Neuron (in vitro differentiated cells): ENCODE measurements at regions not wholly inside any gene's neighbourhood (a gene's known extent, or its start where the extent isn't known, plus 50 kb on each side); places are given as distances from the start of the nearest gene placed in this dataset.
"Not testable (repeated sequence)": the region's sequence is repeated elsewhere in the genome, so short reads cannot be mapped to it uniquely, and the experiment has no call there.

Source experiments
- H2AFZ ChIP-seq: one replicate; pipeline ENCODE4 v1.6.1; 2013; ENCODE audit warnings: low read depth, mild to moderate bottlenecking, inconsistent platforms, low read length, moderate library complexity
- H3K27me3 ChIP-seq: one replicate; pipeline ENCODE4 v1.6.1; 2013; ENCODE audit warnings: low read length; ENCODE audit not compliant: insufficient read depth
- H3K36me3 ChIP-seq: one replicate; pipeline ENCODE4 v1.6.1; 2013; ENCODE audit warnings: low read length; ENCODE audit not compliant: insufficient read depth
- H3K4me1 ChIP-seq: one replicate; pipeline ENCODE4 v1.6.1; 2013; ENCODE audit warnings: low read length; ENCODE audit not compliant: insufficient read depth
- H3K4me3 ChIP-seq: 2 replicates; pipeline ENCODE4 v1.5.1; 2013; ENCODE audit warnings: mild to moderate bottlenecking, low read length, moderate library complexity
- H3K9me3 ChIP-seq: one replicate; pipeline ENCODE4 v1.6.1; 2013; ENCODE audit warnings: low read length

GRCh38 chr3:94405258-94406035 lies 342.6 kb downstream of the NSUN3 start:
- Histone ChIP-seq H3K27me3 (no peaks in the 10 kb centered on the region), H3K4me3 (no peak overlapping the region), H2AFZ (no peak overlapping the region), H3K36me3 (no peaks in the 10 kb centered on the region), H3K4me1 (no peaks in the 10 kb centered on the region), H3K9me3 (no peaks in the 10 kb centered on the region)

GRCh38 chr3:94406595-94406994 lies 343.7 kb downstream of the NSUN3 start:
- H3K4me1 ChIP-seq = no peaks in the 10 kb centered on the region
- no peak overlapping the region for H3K4me3 ChIP-seq
- H2AFZ ChIP-seq = no peak overlapping the region
- no peaks in the 10 kb centered on the region for H3K9me3 ChIP-seq
- no peaks in the 10 kb centered on the region for H3K27me3 ChIP-seq
- no peaks in the 10 kb centered on the region for H3K36me3 ChIP-seq

- not testable (repeated sequence) for H3K4me1 ChIP-seq, H3K36me3 ChIP-seq, H3K4me3 ChIP-seq, H3K27me3 ChIP-seq, H3K9me3 ChIP-seq, H2AFZ ChIP-seq
Observed at GRCh38 chr3:94412936-94413335, 350.1 kb downstream of the NSUN3 start.

GRCh38 chr3:94413336-94414108 lies 350.7 kb downstream of the NSUN3 start:
- Histone ChIP-seq H3K4me1 (no peaks in the 10 kb centered on the region), H3K9me3 (no peaks in the 10 kb centered on the region), H2AFZ (no peak overlapping the region), H3K27me3 (no peaks in the 10 kb centered on the region), H3K36me3 (no peaks in the 10 kb centered on the region), H3K4me3 (no peak overlapping the region)

GRCh38 chr3:94414418-94414817 lies 351.6 kb downstream of the NSUN3 start:
- Histone ChIP-seq H2AFZ (no peak overlapping the region), H3K4me1 (no peaks in the 10 kb centered on the region), H3K4me3 (no peak overlapping the region), H3K9me3 (no peaks in the 10 kb centered on the region), H3K36me3 (no peaks in the 10 kb centered on the region), H3K27me3 (no peaks in the 10 kb centered on the region)

- H3K36me3 ChIP-seq = no peaks in the 10 kb centered on the region
- no peaks in the 10 kb centered on the region for H3K9me3 ChIP-seq
- H3K4me3 ChIP-seq = no peak overlapping the region
- no peaks in the 10 kb centered on the region for H3K4me1 ChIP-seq
- H2AFZ ChIP-seq = no peak overlapping the region
- H3K27me3 ChIP-seq = no peaks in the 10 kb centered on the region
Observed at GRCh38 chr3:94416768-94417167, 353.9 kb downstream of the NSUN3 start.

GRCh38 chr3:94417963-94418455 lies 355.1 kb downstream of the NSUN3 start:
- Histone ChIP-seq H3K4me3 (no peak overlapping the region), H3K27me3 (no peaks in the 10 kb centered on the region), H3K4me1 (no peaks in the 10 kb centered on the region), H3K36me3 (no peaks in the 10 kb centered on the region), H2AFZ (no peak overlapping the region), H3K9me3 (no peaks in the 10 kb centered on the region)

GRCh38 chr3:94420931-94421330 lies 358.1 kb downstream of the NSUN3 start:
- Histone ChIP-seq H3K36me3 (no peaks in the 10 kb centered on the region), H3K4me1 (no peaks in the 10 kb centered on the region), H3K27me3 (no peaks in the 10 kb centered on the region), H2AFZ (no peak overlapping the region), H3K9me3 (no peaks in the 10 kb centered on the region), H3K4me3 (no peak overlapping the region)

- Histone ChIP-seq H3K36me3 (no peaks in the 10 kb centered on the region), H2AFZ (no peak overlapping the region), H3K9me3 (no peaks in the 10 kb centered on the region), H3K4me3 (no peak overlapping the region), H3K27me3 (no peaks in the 10 kb centered on the region), H3K4me1 (no peaks in the 10 kb centered on the region)
Observed at GRCh38 chr3:94423578-94423977, 360.7 kb downstream of the NSUN3 start.

GRCh38 chr3:94429517-94429916 lies 366.7 kb downstream of the NSUN3 start:
- no peaks in the 10 kb centered on the region for H3K27me3 ChIP-seq
- no peaks in the 10 kb centered on the region for H3K9me3 ChIP-seq
- no peaks in the 10 kb centered on the region for H3K36me3 ChIP-seq
- H3K4me1 ChIP-seq = no peaks in the 10 kb centered on the region
- no peak overlapping the region for H2AFZ ChIP-seq
- no peak overlapping the region for H3K4me3 ChIP-seq

GRCh38 chr3:94431876-94432570 lies 369.2 kb downstream of the NSUN3 start:
- Histone ChIP-seq H2AFZ (no peak overlapping the region), H3K4me3 (no peak overlapping the region), H3K4me1 (no peaks in the 10 kb centered on the region), H3K36me3 (no peaks in the 10 kb centered on the region), H3K27me3 (no peaks in the 10 kb centered on the region), H3K9me3 (no peaks in the 10 kb centered on the region)

- Histone ChIP-seq H3K36me3 (no peaks in the 10 kb centered on the region), H3K27me3 (no peaks in the 10 kb centered on the region), H2AFZ (no peak overlapping the region), H3K4me1 (no peaks in the 10 kb centered on the region), H3K4me3 (no peak overlapping the region), H3K9me3 (no peaks in the 10 kb centered on the region)
Observed at GRCh38 chr3:94433811-94434210, 370.9 kb downstream of the NSUN3 start.
